GM12878 (cell line): ENCODE measurements at regions not wholly inside any gene's neighbourhood (a gene's known extent, or its start where the extent isn't known, plus 50 kb on each side); places are given as distances from the start of the nearest gene placed in this dataset.

Source experiments
- ATAC-seq: fragments of 200-7000 bp; cut with Tn5 transposase; 3 replicates; pipeline ENCODE4 v1.9.1; 2020; ENCODE audit warnings: mild to moderate bottlenecking, moderate library complexity
- BruUV-seq: library from RNA; stranded (reverse); fragments of 400-500 nt; replicated peaks from 2 replicates; lab custom pipeline; 2021; lab: Mats Ljungman, UMichigan
- CTCF ChIA-PET: fragments of 300-600 bp; sonication (Branson Sonifier 250); formaldehyde crosslinking; extraction: SDS; loops from one replicate; lab custom pipeline; 2021; ENCODE audit warnings: inconsistent platforms; lab: Yijun Ruan, JAX
- POLR2A ChIA-PET: fragments of 350-600 bp; formaldehyde crosslinking; extraction: SDS; loops from one replicate; lab custom pipeline; 2021; ENCODE audit warnings: inconsistent platforms; lab: Charles Lee
- RAD21 ChIA-PET: fragments of 300-600 bp; sonication (Branson Sonifier 250); formaldehyde crosslinking; loops from one replicate; lab custom pipeline; 2023; ENCODE audit warnings: antibody characterized with exemption; ENCODE audit not compliant: unreplicated experiment; lab: Charles Lee
- SMC1A ChIA-PET: fragments of 300-600 bp; sonication (Branson Sonifier 250); formaldehyde crosslinking; loops from one replicate; lab custom pipeline; 2023; ENCODE audit not compliant: unreplicated experiment, uncharacterized antibody; lab: Charles Lee
- DNase-seq: peaks from one replicate; pipeline ENCODE4 v3.0.0-alpha.2; 2011; ENCODE audit warnings: low read depth, low spot score
- FAIRE-seq: peaks from 3 replicates; lab custom pipeline; 2011; peaks lifted over from hg19 to GRCh38; lab: Jason Lieb, UNC
- H2AFZ ChIP-seq: 2 replicates; pipeline ENCODE4 v1.6.0; 2011; ENCODE audit warnings: low read depth, low read length, control low read depth; ENCODE audit not compliant: control insufficient read depth
- H3K27ac ChIP-seq: 2 replicates; pipeline ENCODE4 v1.5.1; 2011; ENCODE audit warnings: control low read depth; ENCODE audit not compliant: control insufficient read depth, insufficient read depth
- H3K27me3 ChIP-seq, 2 experiments: replicated peaks in 1 of 2; 2 replicates each; pipeline versions ENCODE4 v1.6.0 to v1.6.1; 2011; ENCODE audit warnings: low read length in 1 of 2; ENCODE audit not compliant: control insufficient read depth in 2 of 2, insufficient read depth in 2 of 2
- H3K36me3 ChIP-seq, 2 experiments: 2 replicates each; pipeline ENCODE4 v1.5.1; 2011; ENCODE audit warnings: low read length in 1 of 2; ENCODE audit not compliant: control insufficient read depth in 2 of 2, insufficient read depth in 2 of 2
- H3K4me1 ChIP-seq: 2 replicates; pipeline ENCODE4 v1.6.1; 2011; ENCODE audit warnings: mild to moderate bottlenecking, low read length, moderate library complexity, mixed read lengths; ENCODE audit not compliant: control insufficient read depth, insufficient read depth
- H3K4me2 ChIP-seq: 2 replicates; pipeline ENCODE4 v1.6.0; 2011; ENCODE audit warnings: control low read depth; ENCODE audit not compliant: control insufficient read depth, insufficient read depth
- H3K4me3 ChIP-seq: fragments of 200-600 bp; sonication (generic); 2 replicates; pipeline ENCODE4 v1.5.1; 2016
- H3K79me2 ChIP-seq: 2 replicates; pipeline ENCODE4 v1.6.0; 2011; ENCODE audit warnings: low read length; ENCODE audit not compliant: control insufficient read depth, insufficient read depth
- H3K9ac ChIP-seq: 2 replicates; pipeline ENCODE4 v1.8.0; 2011; ENCODE audit warnings: low read length, control low read depth, mixed read lengths; ENCODE audit not compliant: control insufficient read depth, insufficient read depth
- H3K9me3 ChIP-seq: replicated peaks from 3 replicates; pipeline ENCODE4 v1.5.1; 2011; ENCODE audit warnings: mild to moderate bottlenecking, low read length; ENCODE audit not compliant: control insufficient read depth, insufficient read depth
- H4K20me1 ChIP-seq: 2 replicates; pipeline ENCODE4 v1.6.0; 2011; ENCODE audit not compliant: control insufficient read depth, insufficient read depth
- ASH2L ChIP-seq: fragments of 300-600, 200-600 bp; sonication (generic); IDR thresholded peaks from 2 replicates; pipeline ENCODE4 v1.6.1; 2017; ENCODE audit warnings: low read depth, mild to moderate bottlenecking, borderline replicate concordance
- CEBPZ ChIP-seq: fragments of 150-350 bp; IDR thresholded peaks from 2 replicates; pipeline ENCODE4 v1.6.1; 2016; ENCODE audit warnings: low read depth, low read length
- CHD4 ChIP-seq: fragments of 200-600 bp; sonication (generic); IDR thresholded peaks from 2 replicates; pipeline ENCODE4 v1.6.1; 2016; ENCODE audit warnings: mild to moderate bottlenecking
- KDM1A ChIP-seq: fragments of 200-600 bp; sonication (generic); IDR thresholded peaks from 2 replicates; pipeline ENCODE4 v1.6.1; 2016; ENCODE audit warnings: borderline replicate concordance
- NKRF ChIP-seq: fragments of 450-650 bp; conservative IDR thresholded peaks from 2 replicates; pipeline ENCODE4 v1.6.1; 2017; ENCODE audit warnings: mild to moderate bottlenecking, moderate library complexity
- NRF1 ChIP-seq: conservative IDR thresholded peaks from 2 replicates; pipeline ENCODE4 v1.6.1; 2011; ENCODE audit warnings: mild to moderate bottlenecking, low read depth, low read length, improper control_type of control experiment
- POLR2A ChIP-seq: IDR thresholded peaks from 2 replicates; pipeline ENCODE4 v1.6.1; 2011; ENCODE audit warnings: low read depth, mild to moderate bottlenecking, low read length
- POLR2AphosphoS2 ChIP-seq: IDR thresholded peaks from 2 replicates; pipeline ENCODE4 v1.6.1; 2011; ENCODE audit warnings: low read depth, mild to moderate bottlenecking, low read length, improper control_type of control experiment, moderate library complexity
- RB1 ChIP-seq: fragments of 450-650 bp; formaldehyde crosslinking; IDR thresholded peaks from 2 replicates; pipeline ENCODE4 v1.6.1; 2017; ENCODE audit warnings: mild to moderate bottlenecking, borderline replicate concordance
- SIN3A ChIP-seq: IDR thresholded peaks from 2 replicates; pipeline ENCODE4 v1.6.1; 2012; ENCODE audit warnings: low read depth, low read length, improper control_type of control experiment
- SKIL ChIP-seq: fragments of 450-650 bp; IDR thresholded peaks from 2 replicates; pipeline ENCODE4 v1.6.1; 2017; ENCODE audit warnings: mild to moderate bottlenecking, low read depth, inconsistent platforms; ENCODE audit not compliant: poor library complexity, severe bottlenecking
- SRF ChIP-seq, 2 experiments: IDR thresholded peaks; 2 replicates each; pipeline ENCODE4 v1.6.1; 2011; ENCODE audit warnings: low read depth in 2 of 2, low read length in 2 of 2, mild to moderate bottlenecking in 1 of 2, moderate library complexity in 1 of 2
- ZBTB11 ChIP-seq: fragments of 450-650 bp; formaldehyde crosslinking; IDR thresholded peaks from 2 replicates; pipeline ENCODE4 v1.5.0; 2022; ENCODE audit warnings: mild to moderate bottlenecking, missing genetic modification characterization
- ZNF384 ChIP-seq: IDR thresholded peaks from 2 replicates; pipeline ENCODE4 v1.6.1; 2012; ENCODE audit warnings: low read depth, mild to moderate bottlenecking, low read length, improper control_type of control experiment, borderline replicate concordance
- ZNF622 ChIP-seq: fragments of 450-650 bp; IDR thresholded peaks from 2 replicates; pipeline ENCODE4 v1.6.1; 2017; ENCODE audit warnings: mild to moderate bottlenecking, inconsistent platforms
- WGBS: methylation state at CpG from one replicate; pipeline ENCODE4 v1.1.6; 2016; ENCODE audit warnings: low lambda C conversion rate; ENCODE audit not compliant: insufficient replicate concordance, insufficient coverage; ENCODE audit errors: missing lambda C conversion rate; 5-methylcytosine and 5-hydroxymethylcytosine counted together
- in situ Hi-C: fragments of 300-500 bp; cut with MboI; formaldehyde crosslinking; loops from 9 replicates; pipeline ENCODE4 v1.14.3; 2018; ENCODE audit warnings: mixed read lengths
- intact Hi-C: fragments of 100-400 bp; cut with micrococcal nuclease; formaldehyde crosslinking; loops from one replicate; pipeline ENCODE4 v1.14.2; 2022; ENCODE audit not compliant: unreplicated experiment

GRCh38 chr11:28491431-28491830, 383.2 kb downstream of the METTL15 start:
- 0% methylated on average over 1 of the region's 1 CpG for WGBS
- ChIA-PET CTCF (no interaction called here), RAD21 (interaction anchor here (1.1 kb wide), 1 partner anchor 206 kb away, joined by 3 read pairs; no protein-coding TSS in a partner anchor), POLR2A (no interaction called here), SMC1A (no interaction called here)
- no peaks in the 10 kb centered on the region for H3K36me3 ChIP-seq
- no peak overlapping the region for H3K4me2 ChIP-seq
- H3K27ac ChIP-seq, result no peak overlapping the region
- no peak overlapping the region for H2AFZ ChIP-seq
- no peaks in the 10 kb centered on the region for H3K4me1 ChIP-seq
- no peaks in the 10 kb centered on the region for H3K79me2 ChIP-seq
- intact Hi-C loops, result no loop called here
- no peak overlapping the region for H3K9ac ChIP-seq
- DNase-seq, result no peak
- H3K27me3 ChIP-seq, result no peaks in the 10 kb centered on the region
- in situ Hi-C loops, result no loop called here
- no peak overlapping the region for H3K4me3 ChIP-seq
- no peak for ATAC-seq
- H3K9me3 ChIP-seq, result no peaks in the 10 kb centered on the region
- no TSS peak for BruUV-seq
- no peaks in the 10 kb centered on the region for H4K20me1 ChIP-seq
- FAIRE-seq, result no peak
- TF ChIP-seq SKIL (no peak), SRF (IDR thresholded peaks at IDR 0.05; ENCODE audit: low read depth in 2 of 2, low read length in 2 of 2) (no peak), CEBPZ (no peak), RB1 (no peak), POLR2A (no peak), NKRF (no peak), NRF1 (no peak), ASH2L (no peak), ZNF384 (no peak), ZNF622 (no peak), ZBTB11 (CRISPR knock-in tag) (no peak), KDM1A (no peak), POLR2AphosphoS2 (no peak), SIN3A (no peak), CHD4 (no peak)
